GM12872 (cell line): ENCODE measurements at regions not wholly inside any gene's neighbourhood (a gene's known extent, or its start where the extent isn't known, plus 50 kb on each side); places are given as distances from the start of the nearest gene placed in this dataset.

Experiments
- CTCF ChIP-seq: IDR thresholded peaks from 3 replicates; pipeline ENCODE4 v1.5.1; 2011; ENCODE audit warnings: low read depth, mild to moderate bottlenecking, low read length, moderate library complexity; ENCODE audit not compliant: insufficient read depth

- no peak for TF ChIP-seq CTCF
Measured at GRCh38 chr20:50242548-50242862, 51.9 kb downstream of the CEBPB start.

DNA sequence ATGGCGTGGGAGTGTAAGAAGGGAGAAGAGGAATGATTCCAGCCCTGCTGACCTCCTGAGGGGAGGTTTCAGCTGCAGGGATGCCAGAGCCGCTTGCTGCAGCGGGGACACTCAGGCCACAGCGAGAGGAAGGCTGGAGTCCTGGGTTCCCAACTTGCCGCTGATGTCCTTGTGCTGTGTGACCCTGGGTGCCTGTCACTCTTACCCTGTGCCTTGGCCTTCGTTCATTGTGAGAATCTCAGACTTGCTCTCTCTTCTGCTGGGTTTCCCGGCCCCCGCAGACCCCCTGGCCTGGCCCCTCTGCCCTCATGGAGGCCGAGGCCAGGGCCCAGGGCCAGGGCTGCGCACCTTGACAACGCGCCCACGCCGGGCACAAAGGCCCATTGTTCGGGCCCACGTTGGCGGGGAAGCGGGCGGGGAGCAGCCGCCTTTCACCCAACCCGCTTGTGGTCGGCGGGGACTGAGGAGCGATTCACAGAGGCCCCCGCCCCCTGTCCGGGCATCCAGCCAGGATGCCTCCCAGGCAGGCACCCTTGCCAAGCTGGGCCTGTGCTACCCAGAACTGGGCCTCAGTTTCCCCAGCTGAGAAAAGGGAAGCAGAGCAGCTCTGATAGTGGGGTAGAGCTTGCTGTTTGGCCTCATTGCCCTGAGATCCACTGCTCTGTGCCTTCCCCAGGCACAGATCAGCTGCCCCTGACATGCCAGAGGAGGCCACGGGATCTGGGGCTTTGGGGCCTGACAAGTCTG, 52.4 kb downstream of the CEBPB start:
- TF ChIP-seq CTCF = no peak

- no peak for TF ChIP-seq CTCF
Measured at GRCh38 chr20:50243610-50244351, 53.2 kb downstream of the CEBPB start.

DNA sequence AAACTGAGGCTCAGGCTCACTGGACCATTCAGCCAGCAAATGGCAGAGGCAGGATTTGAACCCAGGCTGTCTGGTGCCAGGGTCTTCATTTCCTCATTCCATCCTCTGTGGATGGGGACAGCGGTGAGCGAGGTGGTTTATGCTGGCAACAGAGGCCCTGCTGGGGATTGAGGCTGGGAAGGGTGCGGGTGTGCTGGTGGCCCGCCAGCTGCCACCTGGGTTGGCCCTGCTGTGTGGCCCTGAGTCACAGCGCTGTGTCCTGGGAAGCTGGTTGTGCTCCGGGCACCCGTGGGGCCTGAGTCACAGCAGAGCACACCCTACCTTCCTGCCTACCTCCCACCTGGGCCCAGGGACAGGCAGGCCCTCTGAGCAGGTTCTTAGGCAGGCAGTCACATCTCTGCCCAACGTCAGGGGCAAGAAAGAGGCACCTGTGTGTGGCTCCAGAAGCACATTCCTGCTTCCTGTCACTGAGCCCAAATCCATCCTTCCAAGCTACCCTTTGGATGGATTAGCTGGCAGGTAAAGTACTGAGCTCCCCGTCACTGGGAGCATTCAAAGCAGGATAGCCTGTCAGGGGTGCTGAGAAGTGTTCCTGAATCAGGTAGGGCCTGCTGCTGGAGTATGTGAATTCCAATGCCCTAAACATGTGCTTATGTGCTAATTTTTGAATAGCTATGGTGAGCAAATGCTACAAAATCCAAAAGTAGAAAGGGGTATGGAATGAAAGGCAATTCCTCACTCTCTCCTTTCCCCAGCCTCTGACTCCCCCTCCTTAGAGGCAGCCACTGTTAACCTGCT, 53.9 kb downstream of the CEBPB start:
- TF ChIP-seq CTCF = no peak

GRCh38 chr20:50245498-50246366, 55.1 kb downstream of the CEBPB start:
- TF ChIP-seq CTCF = no peak

DNA sequence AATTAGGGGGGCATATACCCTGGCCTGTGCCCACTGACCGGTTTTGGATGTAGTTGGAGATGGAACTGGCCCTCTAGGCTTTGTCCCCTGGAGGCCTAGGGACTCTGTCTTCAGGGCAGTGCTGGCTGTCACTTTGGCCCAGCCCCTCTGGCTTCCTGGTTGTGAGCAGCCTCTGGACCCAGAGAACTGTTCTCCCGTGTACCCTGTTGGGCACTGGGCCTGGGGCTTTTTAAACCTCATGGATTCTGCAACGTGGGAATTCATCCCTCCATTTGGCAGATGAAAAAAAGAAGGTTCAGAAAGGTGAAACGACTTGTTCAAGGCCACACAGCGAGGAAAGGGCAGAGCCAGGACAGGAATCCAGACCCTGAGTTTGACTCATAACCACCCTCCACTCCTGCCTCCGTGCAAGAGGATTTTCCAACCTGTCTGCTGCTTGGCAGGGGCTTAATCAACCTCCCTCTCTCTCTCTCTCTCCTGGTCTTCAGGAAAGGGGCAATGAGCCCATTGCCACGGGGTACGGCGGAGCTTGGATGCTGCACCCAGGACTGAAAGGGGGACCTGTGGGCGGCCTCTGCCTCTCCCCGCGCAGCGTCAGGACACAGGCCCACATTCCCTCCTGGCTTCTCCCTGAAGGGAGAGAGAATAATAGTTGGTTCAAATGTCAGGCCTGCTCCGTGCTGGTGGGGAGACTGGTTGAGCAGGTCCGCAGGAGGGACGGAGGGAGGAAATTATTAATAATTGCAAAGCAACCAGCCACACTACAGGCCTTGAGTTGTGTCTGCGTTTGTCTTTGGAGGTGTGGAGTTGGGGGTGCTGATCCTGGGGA, 56.0 kb downstream of the CEBPB start:
- no peak for TF ChIP-seq CTCF
